AG09309 (cell line): ENCODE measurements at regions not wholly inside any gene's neighbourhood (a gene's known extent, or its start where the extent isn't known, plus 50 kb on each side); places are given as distances from the start of the nearest gene placed in this dataset.

Source experiments
- DNase-seq: peaks from one replicate; pipeline ENCODE4 v3.0.0-alpha.2; 2010; ENCODE audit warnings: low read depth
- H3K4me3 ChIP-seq: 2 replicates; pipeline ENCODE4 v1.5.1; 2011; ENCODE audit warnings: mild to moderate bottlenecking, low read depth, low read length, moderate library complexity; ENCODE audit not compliant: control insufficient read depth
- TF ChIP-seq, protein P1 (sequence below): IDR thresholded peaks from 2 replicates; pipeline ENCODE4 v1.5.1; 2011; ENCODE audit warnings: mild to moderate bottlenecking, low read depth, low read length, inconsistent platforms; ENCODE audit not compliant: insufficient read depth, control insufficient read depth; ENCODE audit errors: missing control alignments

GRCh38 chr17:77807746-77808441 is 150.6 kb upstream of the TNRC6C start:
- H3K4me3 ChIP-seq: no peak overlapping the region
- no peak for DNase-seq
- TF ChIP-seq, protein P1, sequence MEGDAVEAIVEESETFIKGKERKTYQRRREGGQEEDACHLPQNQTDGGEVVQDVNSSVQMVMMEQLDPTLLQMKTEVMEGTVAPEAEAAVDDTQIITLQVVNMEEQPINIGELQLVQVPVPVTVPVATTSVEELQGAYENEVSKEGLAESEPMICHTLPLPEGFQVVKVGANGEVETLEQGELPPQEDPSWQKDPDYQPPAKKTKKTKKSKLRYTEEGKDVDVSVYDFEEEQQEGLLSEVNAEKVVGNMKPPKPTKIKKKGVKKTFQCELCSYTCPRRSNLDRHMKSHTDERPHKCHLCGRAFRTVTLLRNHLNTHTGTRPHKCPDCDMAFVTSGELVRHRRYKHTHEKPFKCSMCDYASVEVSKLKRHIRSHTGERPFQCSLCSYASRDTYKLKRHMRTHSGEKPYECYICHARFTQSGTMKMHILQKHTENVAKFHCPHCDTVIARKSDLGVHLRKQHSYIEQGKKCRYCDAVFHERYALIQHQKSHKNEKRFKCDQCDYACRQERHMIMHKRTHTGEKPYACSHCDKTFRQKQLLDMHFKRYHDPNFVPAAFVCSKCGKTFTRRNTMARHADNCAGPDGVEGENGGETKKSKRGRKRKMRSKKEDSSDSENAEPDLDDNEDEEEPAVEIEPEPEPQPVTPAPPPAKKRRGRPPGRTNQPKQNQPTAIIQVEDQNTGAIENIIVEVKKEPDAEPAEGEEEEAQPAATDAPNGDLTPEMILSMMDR: no peak

GRCh38 chr17:77808686-77809425 is 149.6 kb upstream of the TNRC6C start:
- no peak overlapping the region for H3K4me3 ChIP-seq
- TF ChIP-seq, protein P1: no peak
- DNase-seq: no peak

GRCh38 chr17:77809814-77810213 is 148.7 kb upstream of the TNRC6C start:
- TF ChIP-seq, protein P1: no peak
- H3K4me3 ChIP-seq: no peak overlapping the region
- DNase-seq: no peak

DNA sequence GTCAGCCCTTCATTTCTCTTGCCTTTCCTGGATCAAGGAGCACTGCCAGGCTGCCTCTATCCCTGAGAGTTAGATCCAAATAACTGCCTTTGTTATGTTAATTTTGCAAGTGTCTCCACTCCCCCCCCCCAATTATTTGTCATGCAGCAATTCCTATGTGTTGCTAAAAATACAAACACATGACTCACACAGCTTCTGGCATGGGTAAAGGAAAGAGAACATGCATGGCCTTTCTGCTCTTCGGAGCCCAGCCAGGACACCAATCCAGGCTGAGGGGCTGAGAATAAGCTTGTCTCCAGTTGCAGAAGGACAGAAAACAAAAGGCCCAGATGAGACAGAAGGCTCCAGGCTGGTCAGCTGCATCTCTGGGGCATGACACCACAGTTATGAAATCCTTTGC is 148.0 kb upstream of the TNRC6C start:
- no peak for DNase-seq
- TF ChIP-seq, protein P1: no peak
- H3K4me3 ChIP-seq: no peak overlapping the region

GRCh38 chr17:77811521-77811920 is 147.0 kb upstream of the TNRC6C start:
- TF ChIP-seq, protein P1: no peak
- no peak for DNase-seq
- H3K4me3 ChIP-seq: no peak overlapping the region

DNA sequence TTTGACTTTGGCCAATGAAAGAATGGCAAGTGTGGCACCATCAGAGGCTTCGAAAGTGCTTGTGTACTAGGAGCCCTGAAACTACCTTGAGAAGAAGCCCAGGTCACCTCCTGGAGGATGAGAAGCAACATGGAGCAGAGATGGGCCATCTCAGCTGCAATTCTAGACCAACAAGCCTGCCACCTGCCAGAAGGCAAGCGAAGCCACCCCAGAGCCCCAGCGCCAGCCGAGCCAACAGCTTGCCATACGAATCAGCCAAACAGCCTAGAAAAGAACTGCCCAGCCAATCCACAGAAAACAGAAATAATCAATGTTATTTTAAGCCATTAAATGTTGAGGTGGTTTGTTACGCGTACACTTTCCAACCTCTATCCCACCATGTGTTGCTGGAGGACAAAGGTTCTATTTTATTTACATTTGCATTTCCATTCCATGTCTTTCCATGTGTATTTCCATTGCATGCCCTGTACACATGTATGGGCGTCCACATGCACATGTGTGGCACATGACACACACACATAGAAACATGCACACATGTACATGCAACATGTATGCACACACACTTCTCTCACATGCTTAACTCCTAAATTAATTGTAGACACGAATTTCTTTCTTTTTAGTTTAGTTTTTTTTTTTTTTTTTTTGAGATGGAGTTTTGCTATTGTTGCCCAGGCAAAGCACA is 144.3 kb upstream of the TNRC6C start:
- H3K4me3 ChIP-seq: no peak overlapping the region
- DNase-seq: no peak
- TF ChIP-seq, protein P1: no peak
